OCI-LY3 (cell line): ENCODE measurements at regions not wholly inside any gene's neighbourhood (a gene's known extent, or its start where the extent isn't known, plus 50 kb on each side); places are given as distances from the start of the nearest gene placed in this dataset.

Experiments
- H2AFZ ChIP-seq: fragments of 200-600, 300-600 bp; shearing (Covaris generic); 2 replicates; pipeline ENCODE4 v1.6.0; 2014; ENCODE audit warnings: antibody characterized with exemption, low read depth, low read length
- H3K27ac ChIP-seq: fragments of 200-600, 300-600 bp; sonication (generic); 2 replicates; pipeline ENCODE4 v1.5.1; 2014; ENCODE audit warnings: mild to moderate bottlenecking, low read length, moderate library complexity, mixed read lengths
- H3K27me3 ChIP-seq: fragments of 200-600, 300-600 bp; sonication (generic); 2 replicates; pipeline ENCODE4 v1.6.1; 2014; ENCODE audit warnings: low read depth, low read length, mixed read lengths
- H3K36me3 ChIP-seq: fragments of 200-600, 300-600 bp; sonication (generic); replicated peaks from 2 replicates; pipeline ENCODE3; 2014; ENCODE audit warnings: low read depth, low read length, mixed read lengths
- H3K4me1 ChIP-seq: fragments of 300-600, 200-600 bp; sonication (generic); 2 replicates; pipeline ENCODE4 v1.6.1; 2014; ENCODE audit warnings: low read length, mixed read lengths
- H3K4me2 ChIP-seq: fragments of 200-600, 300-600 bp; sonication (generic); 2 replicates; pipeline ENCODE4 v1.6.1; 2014; ENCODE audit warnings: low read length, mixed read lengths
- H3K4me3 ChIP-seq: fragments of 300-600, 200-600 bp; sonication (generic); 2 replicates; pipeline ENCODE4 v1.5.1; 2014; ENCODE audit warnings: antibody characterized with exemption, mild to moderate bottlenecking, low read length, moderate library complexity
- H3K79me2 ChIP-seq: fragments of 300-600, 200-600 bp; shearing (Covaris generic); 2 replicates; pipeline ENCODE4 v1.6.1; 2014; ENCODE audit warnings: mild to moderate bottlenecking, low read length, mixed read lengths
- H3K9ac ChIP-seq: fragments of 300-600, 200-600 bp; shearing (Covaris generic); 2 replicates; pipeline ENCODE4 v1.6.0; 2014; ENCODE audit warnings: mild to moderate bottlenecking, low read length, moderate library complexity
- H3K9me3 ChIP-seq: fragments of 200-600, 300-600 bp; shearing (Covaris generic); 2 replicates; pipeline ENCODE4 v1.6.1; 2014; ENCODE audit warnings: low read length, mixed read lengths; ENCODE audit not compliant: insufficient read depth
- H4K20me1 ChIP-seq: fragments of 200-600, 300-600 bp; sonication (generic); 2 replicates; pipeline ENCODE4 v1.6.1; 2016; ENCODE audit warnings: low read length, mixed read lengths; ENCODE audit not compliant: insufficient read depth
- CTCF ChIP-seq: fragments of 200-600, 300-600 bp; sonication (generic); IDR thresholded peaks from 2 replicates; pipeline ENCODE4 v1.5.1; 2014; ENCODE audit warnings: antibody characterized with exemption, low read length, low read depth
- EZH2phosphoT487 ChIP-seq: fragments of 200-600 bp; shearing (Covaris generic); IDR thresholded peaks from 2 replicates; pipeline ENCODE4 v1.6.1; 2018; ENCODE audit warnings: antibody characterized with exemption, mixed run types, low read depth

- no peak overlapping the region for H3K27ac ChIP-seq
- no peaks in the 10 kb centered on the region for H4K20me1 ChIP-seq
- H3K4me2 ChIP-seq, result no peak overlapping the region
- H3K4me3 ChIP-seq, result no peak overlapping the region
- no peaks in the 10 kb centered on the region for H3K4me1 ChIP-seq
- no peaks in the 10 kb centered on the region for H3K79me2 ChIP-seq
- no peaks in the 10 kb centered on the region for H3K27me3 ChIP-seq
- peaks cover 5% of the 10 kb centered on the region; the same call in 1 of the 2 replicates for H3K9me3 ChIP-seq
- H3K36me3 ChIP-seq, result peaks cover 4% of the 10 kb centered on the region
- H2AFZ ChIP-seq, result no peak overlapping the region
- TF ChIP-seq EZH2phosphoT487 (no peak), CTCF (no peak)
- H3K9ac ChIP-seq, result no peak overlapping the region
Measured at GRCh38 chr9:111726949-111727348, 65.5 kb downstream of the GNG10 start.

GRCh38 chr9:111720174-111720573, 58.8 kb downstream of the GNG10 start:
- H3K4me3 ChIP-seq, result no peak overlapping the region
- H3K27ac ChIP-seq, result no peak overlapping the region
- TF ChIP-seq CTCF (peak; percentile 27; the same call in 1 of the 2 replicates), EZH2phosphoT487 (no peak)
- no peaks in the 10 kb centered on the region for H3K36me3 ChIP-seq
- no peaks in the 10 kb centered on the region for H4K20me1 ChIP-seq
- no peak overlapping the region for H3K9ac ChIP-seq
- H2AFZ ChIP-seq, result no peak overlapping the region
- no peak overlapping the region for H3K4me2 ChIP-seq
- H3K9me3 ChIP-seq, result no peaks in the 10 kb centered on the region
- no peaks in the 10 kb centered on the region for H3K27me3 ChIP-seq
- no peaks in the 10 kb centered on the region for H3K79me2 ChIP-seq
- H3K4me1 ChIP-seq, result no peaks in the 10 kb centered on the region
